Uterus (tissue), 2 donors: ENCODE measurements at regions not wholly inside any gene's neighbourhood (a gene's known extent, or its start where the extent isn't known, plus 50 kb on each side); places are given as distances from the start of the nearest gene placed in this dataset.

ENCODE experiments used
- CTCF ChIP-seq, 4 experiments: fragments of 200-600 bp in 2 of 4; fragments of 450-650 bp in 2 of 4; sonication (generic) in 2 of 4; IDR thresholded peaks; one replicate each; pipeline ENCODE4 v1.5.1; 2016 to 2019; ENCODE audit warnings: antibody characterized with exemption in 4 of 4, mild to moderate bottlenecking in 2 of 4, moderate library complexity in 1 of 4
- POLR2A ChIP-seq, 2 donors: fragments of 450-650 bp; IDR thresholded peaks; one replicate each; pipeline ENCODE4 v1.6.1; 2016; ENCODE audit warnings: antibody characterized with exemption in 2 of 2, mild to moderate bottlenecking in 1 of 2, moderate library complexity in 1 of 2

GRCh38 chr13:50598338-50598737, 245.2 kb downstream of the DLEU7 start:
- no peak for TF ChIP-seq CTCF (IDR thresholded peaks at IDR 0.05)
- no peak for TF ChIP-seq POLR2A (IDR thresholded peaks at IDR 0.05)
